ENCODE measurements at regions not wholly inside any gene's neighbourhood (a gene's known extent, or its start where the extent isn't known, plus 50 kb on each side); places are given as distances from the start of the nearest gene placed in this dataset.
"Not testable (repeated sequence)": the region's sequence is repeated elsewhere in the genome, so short reads cannot be mapped to it uniquely, and the experiment has no call there.

GRCh38 chr2:61620244-61621159 lies 82.3 kb upstream of the XPO1 start:
- no peak for DNase-seq

- DNase-seq: no peak
These were observed 81.4 kb upstream of the XPO1 start for GRCh38 chr2:61619561-61619960.

DNA sequence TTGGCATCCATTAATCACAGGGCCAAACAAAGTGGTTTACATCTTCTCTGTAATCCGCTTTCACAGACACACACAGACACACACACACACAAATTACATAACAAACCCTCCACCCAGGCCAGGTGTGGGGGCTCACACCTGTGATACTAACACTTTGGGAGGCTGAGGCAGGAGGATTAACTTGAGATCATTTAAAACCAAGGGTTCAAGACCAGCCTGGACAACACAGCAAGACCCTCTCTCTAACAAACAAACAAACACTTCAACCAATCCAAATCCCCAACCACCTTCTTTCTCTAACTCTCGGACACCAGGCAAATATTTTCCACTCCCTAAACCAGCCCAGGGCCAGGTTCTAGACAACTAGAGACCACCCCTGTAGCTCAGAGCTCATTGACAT lies 79.5 kb upstream of the XPO1 start:
- DNase-seq: no peak

- no peak for DNase-seq
These were observed 67.1 kb upstream of the XPO1 start for GRCh38 chr2:61605245-61605644.

DNA sequence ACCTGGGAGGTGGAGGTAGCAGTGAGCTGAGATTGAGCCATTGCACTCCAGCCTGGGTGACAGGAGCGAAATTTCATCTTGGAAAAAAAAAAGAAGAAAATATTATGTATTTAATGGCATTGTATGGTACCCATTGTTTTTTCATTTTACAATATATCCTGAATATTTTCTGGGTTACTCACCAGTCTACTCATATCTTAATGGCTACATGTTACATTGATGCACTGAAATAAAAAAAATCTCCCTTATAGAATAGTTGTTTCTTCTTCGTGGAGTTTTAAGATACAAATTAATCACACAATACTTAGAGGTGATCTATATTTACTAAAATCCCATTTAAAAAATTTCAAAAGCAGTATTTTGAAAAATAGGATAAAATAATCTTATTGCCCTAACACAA lies 66.3 kb upstream of the XPO1 start:
- no peak for DNase-seq

GRCh38 chr2:61598515-61599156 lies 60.5 kb upstream of the XPO1 start:
- not testable (repeated sequence) for DNase-seq

GRCh38 chr2:61597300-61598289 lies 59.4 kb upstream of the XPO1 start:
- DNase-seq: no peak

DNA sequence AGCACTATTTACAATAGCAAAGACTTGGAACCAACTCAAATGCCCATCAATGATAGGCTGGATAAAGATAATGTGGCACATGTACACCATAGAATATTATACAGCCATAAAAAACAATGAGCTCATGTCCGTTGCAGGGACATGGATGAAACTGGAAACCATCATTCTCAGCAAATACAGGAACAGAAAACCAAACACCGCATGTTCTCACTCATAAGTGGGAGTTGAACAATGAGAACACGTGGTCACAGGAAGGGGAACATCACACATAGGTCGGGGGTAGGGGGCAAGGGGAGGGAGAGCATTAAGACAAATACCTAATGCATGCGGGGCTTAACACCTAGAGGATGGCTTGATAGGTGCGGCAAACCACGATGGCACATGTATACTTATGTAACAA lies 56.0 kb upstream of the XPO1 start:
- DNase-seq: not testable (repeated sequence)

DNA sequence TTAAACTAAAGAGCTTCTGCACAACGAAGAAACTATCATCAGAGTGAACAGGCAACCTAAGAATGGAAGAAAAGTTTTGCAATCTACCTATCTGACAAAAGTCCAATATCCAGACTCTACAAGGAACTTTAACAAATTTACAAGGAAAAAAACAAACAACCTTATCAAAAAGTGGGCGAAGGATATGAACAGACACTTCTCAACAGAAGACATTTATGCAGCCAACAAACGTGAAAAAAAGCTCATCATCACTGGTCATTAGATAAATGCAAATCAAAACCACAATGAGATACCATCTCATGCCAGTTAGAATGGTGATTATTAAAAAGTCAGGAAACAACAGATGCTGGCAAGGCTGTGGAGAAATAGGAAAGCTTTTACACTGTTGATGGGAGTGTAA lies 55.5 kb upstream of the XPO1 start:
- DNase-seq: not testable (repeated sequence)

- DNase-seq: no peak
These were observed 52.1 kb upstream of the XPO1 start for GRCh38 chr2:61590214-61590613.

DNA sequence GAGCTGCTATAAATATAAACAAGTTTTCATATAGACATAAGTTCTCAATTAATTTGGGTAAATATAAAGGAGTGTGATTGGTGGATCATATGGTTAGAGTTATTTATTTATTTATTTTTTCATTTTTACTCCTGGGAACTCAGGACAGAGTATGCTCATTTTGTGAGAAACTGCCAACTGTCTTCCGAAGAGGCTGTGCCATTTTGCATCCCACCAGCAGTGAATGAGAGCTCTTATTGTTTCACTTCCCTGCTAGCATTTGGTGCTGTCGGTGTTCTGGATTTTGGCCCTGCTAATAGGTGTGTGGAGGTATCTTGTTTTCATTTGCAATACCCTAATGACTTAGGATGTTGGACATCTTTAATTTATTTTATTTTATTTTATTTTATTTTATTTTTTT lies 50.4 kb upstream of the XPO1 start:
- no peak for DNase-seq

All from NCI-H1092 (cell line).